ENCODE measurements at regions not wholly inside any gene's neighbourhood (a gene's known extent, or its start where the extent isn't known, plus 50 kb on each side); places are given as distances from the start of the nearest gene placed in this dataset.
"Not testable (repeated sequence)": the region's sequence is repeated elsewhere in the genome, so short reads cannot be mapped to it uniquely, and the experiment has no call there.

DNA sequence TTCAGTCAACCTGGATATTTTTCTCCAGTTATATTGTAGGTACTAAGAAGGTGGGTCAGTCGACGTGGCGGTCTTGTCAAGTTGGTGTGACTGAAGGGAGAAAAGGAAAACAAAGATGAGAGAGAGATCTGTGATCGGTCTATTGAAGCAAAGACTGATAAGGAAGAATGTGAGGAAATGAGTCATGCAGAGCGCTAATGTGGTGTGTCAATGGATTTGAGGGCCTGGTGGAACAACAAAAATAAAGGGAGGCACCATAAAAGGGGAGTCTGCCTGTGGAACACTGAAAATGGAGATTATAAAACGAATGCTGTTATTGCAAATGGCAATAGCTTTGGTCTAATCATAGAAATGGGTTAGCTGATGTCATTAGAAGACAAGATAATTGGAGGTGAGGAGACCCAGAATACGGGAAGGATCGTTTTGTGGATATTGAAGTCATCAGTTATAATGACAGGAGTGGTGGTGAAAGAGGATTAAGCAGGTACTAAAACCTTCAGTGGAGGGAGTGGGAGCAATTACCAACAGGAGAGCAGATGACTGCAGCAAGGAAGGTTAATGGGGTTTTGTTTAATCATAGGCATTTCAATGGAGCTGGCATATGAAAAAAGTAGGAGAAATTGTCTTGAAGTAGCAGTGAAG, 599.1 kb upstream of the FSHR start:
- TF ChIP-seq, protein P1, sequence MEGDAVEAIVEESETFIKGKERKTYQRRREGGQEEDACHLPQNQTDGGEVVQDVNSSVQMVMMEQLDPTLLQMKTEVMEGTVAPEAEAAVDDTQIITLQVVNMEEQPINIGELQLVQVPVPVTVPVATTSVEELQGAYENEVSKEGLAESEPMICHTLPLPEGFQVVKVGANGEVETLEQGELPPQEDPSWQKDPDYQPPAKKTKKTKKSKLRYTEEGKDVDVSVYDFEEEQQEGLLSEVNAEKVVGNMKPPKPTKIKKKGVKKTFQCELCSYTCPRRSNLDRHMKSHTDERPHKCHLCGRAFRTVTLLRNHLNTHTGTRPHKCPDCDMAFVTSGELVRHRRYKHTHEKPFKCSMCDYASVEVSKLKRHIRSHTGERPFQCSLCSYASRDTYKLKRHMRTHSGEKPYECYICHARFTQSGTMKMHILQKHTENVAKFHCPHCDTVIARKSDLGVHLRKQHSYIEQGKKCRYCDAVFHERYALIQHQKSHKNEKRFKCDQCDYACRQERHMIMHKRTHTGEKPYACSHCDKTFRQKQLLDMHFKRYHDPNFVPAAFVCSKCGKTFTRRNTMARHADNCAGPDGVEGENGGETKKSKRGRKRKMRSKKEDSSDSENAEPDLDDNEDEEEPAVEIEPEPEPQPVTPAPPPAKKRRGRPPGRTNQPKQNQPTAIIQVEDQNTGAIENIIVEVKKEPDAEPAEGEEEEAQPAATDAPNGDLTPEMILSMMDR (IDR thresholded peaks at IDR 0.05) = no peak
- H3K9me3 ChIP-seq = no peaks in the 10 kb centered on the region
- intact Hi-C loops (cut with DNase I, micrococcal nuclease) = no loop called here
- H3K36me3 ChIP-seq (ENCODE audit: low read depth) = no peaks in the 10 kb centered on the region
- no peak overlapping the region for H3K4me3 ChIP-seq
- H3K4me1 ChIP-seq (ENCODE audit: low read depth) = no peaks in the 10 kb centered on the region
- DNase-seq (no peak), ATAC-seq (no peak)

- TF ChIP-seq, protein P1 (IDR thresholded peaks at IDR 0.05) = no peak
These were observed 583.3 kb upstream of the FSHR start for GRCh38 chr2:49737606-49738005.

GRCh38 chr2:49732924-49733323, 578.6 kb upstream of the FSHR start:
- DNase-seq; ATAC-seq; H3K4me1 ChIP-seq (ENCODE audit: low read depth); intact Hi-C loops (cut with DNase I, micrococcal nuclease); H3K9me3 ChIP-seq; H3K4me3 ChIP-seq; H3K36me3 ChIP-seq (ENCODE audit: low read depth): not testable (repeated sequence)

More at GRCh38 chr2:49737606-49738005, 583.3 kb upstream of the FSHR start:
- Histone ChIP-seq H3K9me3 (no peaks in the 10 kb centered on the region), H3K4me3 (no peak overlapping the region), H3K4me1 (ENCODE audit: low read depth) (no peaks in the 10 kb centered on the region), H3K36me3 (ENCODE audit: low read depth) (no peaks in the 10 kb centered on the region)
- ATAC-seq (no peak), DNase-seq (no peak)
- intact Hi-C loops (cut with DNase I, micrococcal nuclease) = no loop called here

- TF ChIP-seq, protein P1 (IDR thresholded peaks at IDR 0.05) = no peak
- Histone ChIP-seq H3K9me3 (no peaks in the 10 kb centered on the region), H3K4me1 (ENCODE audit: low read depth) (no peaks in the 10 kb centered on the region), H3K36me3 (ENCODE audit: low read depth) (no peaks in the 10 kb centered on the region), H3K4me3 (no peak overlapping the region)
- ATAC-seq (no peak), DNase-seq (no peak)
- intact Hi-C loops (cut with DNase I, micrococcal nuclease) = no loop called here
These were observed 564.9 kb upstream of the FSHR start for GRCh38 chr2:49719241-49719640.

DNA sequence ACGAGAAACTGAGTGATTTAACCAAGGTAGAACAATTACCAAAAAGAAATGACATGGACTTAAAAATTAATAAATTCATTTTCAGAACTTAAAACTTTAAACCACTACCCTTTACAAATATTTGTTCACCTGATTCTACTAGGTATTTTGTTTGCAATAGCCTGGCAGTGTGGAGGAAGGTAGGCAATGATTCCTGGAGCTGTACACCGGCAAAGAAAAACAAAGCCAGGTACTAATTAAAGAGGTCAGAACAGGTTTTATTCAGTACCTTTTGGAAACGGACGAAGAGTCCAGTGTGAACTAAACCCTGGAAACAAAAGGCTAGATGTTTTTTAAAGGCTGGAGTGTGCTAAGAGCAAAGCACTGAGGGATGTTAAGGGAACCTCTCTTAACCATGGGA, 561.3 kb upstream of the FSHR start:
- H3K4me3 ChIP-seq = no peak overlapping the region
- intact Hi-C loops (cut with DNase I, micrococcal nuclease) = no loop called here
- ATAC-seq = no peak

GRCh38 chr2:49714454-49714853, 560.1 kb upstream of the FSHR start:
- ATAC-seq (no peak), DNase-seq (no peak)
- no peaks in the 10 kb centered on the region for H3K36me3 ChIP-seq (ENCODE audit: low read depth)
- intact Hi-C loops (cut with DNase I, micrococcal nuclease) = no loop called here
- H3K4me1 ChIP-seq (ENCODE audit: low read depth) = no peaks in the 10 kb centered on the region
- H3K4me3 ChIP-seq = no peak overlapping the region
- no peaks in the 10 kb centered on the region for H3K9me3 ChIP-seq
- TF ChIP-seq, protein P1 (IDR thresholded peaks at IDR 0.05) = no peak

More for the DNA sequence above, 561.3 kb upstream of the FSHR start:
- no peaks in the 10 kb centered on the region for H3K4me1 ChIP-seq (ENCODE audit: low read depth)
- H3K36me3 ChIP-seq (ENCODE audit: low read depth) = no peaks in the 10 kb centered on the region
- no peaks in the 10 kb centered on the region for H3K9me3 ChIP-seq
- no peak for DNase-seq
- TF ChIP-seq, protein P1 (IDR thresholded peaks at IDR 0.05) = no peak

All from mucosa of descending colon (tissue), 3 donors.